Ishikawa (cell line): ENCODE measurements at regions not wholly inside any gene's neighbourhood (a gene's known extent, or its start where the extent isn't known, plus 50 kb on each side); places are given as distances from the start of the nearest gene placed in this dataset.

Experiments used
- CEBPB ChIP-seq: IDR thresholded peaks from 2 replicates; pipeline ENCODE4 v1.6.1; 2012
- CREB1 ChIP-seq: IDR thresholded peaks from 2 replicates; pipeline ENCODE4 v1.6.1; 2012; ENCODE audit warnings: low read depth
- EGR1 ChIP-seq: IDR thresholded peaks from 2 replicates; pipeline ENCODE4 v1.6.1; 2012
- EP300 ChIP-seq: IDR thresholded peaks from 2 replicates; pipeline ENCODE4 v1.6.1; 2012; ENCODE audit warnings: borderline replicate concordance
- FOXM1 ChIP-seq: IDR thresholded peaks from 2 replicates; pipeline ENCODE4 v1.6.1; 2012; ENCODE audit warnings: low read depth, borderline replicate concordance
- MAX ChIP-seq: IDR thresholded peaks from 2 replicates; pipeline ENCODE4 v1.6.1; 2012
- NFIC ChIP-seq: IDR thresholded peaks from 2 replicates; pipeline ENCODE4 v1.6.1; 2012
- RAD21 ChIP-seq: IDR thresholded peaks from 2 replicates; pipeline ENCODE4 v1.6.1; 2012; ENCODE audit warnings: low read depth
- REST ChIP-seq: IDR thresholded peaks from 2 replicates; pipeline ENCODE4 v1.6.1; 2012; ENCODE audit warnings: low read depth, mild to moderate bottlenecking
- TAF1 ChIP-seq: IDR thresholded peaks from 2 replicates; pipeline ENCODE4 v1.6.1; 2012; ENCODE audit warnings: low read depth, mild to moderate bottlenecking
- TCF12 ChIP-seq: IDR thresholded peaks from 2 replicates; pipeline ENCODE4 v1.6.1; 2012; ENCODE audit warnings: low read depth
- TEAD4 ChIP-seq: IDR thresholded peaks from 2 replicates; pipeline ENCODE4 v1.6.1; 2012
- USF1 ChIP-seq: IDR thresholded peaks from 2 replicates; pipeline ENCODE4 v1.6.1; 2012
- YY1 ChIP-seq: IDR thresholded peaks from 2 replicates; pipeline ENCODE4 v1.6.1; 2012; ENCODE audit warnings: low read depth
- ZBTB7A ChIP-seq: IDR thresholded peaks from 2 replicates; pipeline ENCODE4 v1.6.1; 2012; ENCODE audit warnings: low read depth

GRCh38 chr12:21054334-21054733 lies 76.7 kb upstream of the SLCO1B1 start:
- no peak for TF ChIP-seq YY1
- no peak for TF ChIP-seq RAD21
- TF ChIP-seq REST, result no peak
- TF ChIP-seq FOXM1, result no peak
- no peak for TF ChIP-seq NFIC
- TF ChIP-seq MAX, result no peak
- no peak for TF ChIP-seq CREB1
- no peak for TF ChIP-seq USF1

- TF ChIP-seq CREB1 (no peak), RAD21 (peak; percentile 45), EGR1 (no peak)
Observed at GRCh38 chr12:21065845-21066244, 65.1 kb upstream of the SLCO1B1 start.

GRCh38 chr12:21073129-21073528 lies 57.9 kb upstream of the SLCO1B1 start:
- TF ChIP-seq TEAD4, result no peak
- TF ChIP-seq MAX, result no peak
- no peak for TF ChIP-seq YY1
- TF ChIP-seq NFIC, result no peak
- TF ChIP-seq USF1, result no peak
- no peak for TF ChIP-seq ZBTB7A
- TF ChIP-seq EGR1, result no peak
- TF ChIP-seq EP300, result no peak
- no peak for TF ChIP-seq TAF1

GRCh38 chr12:21073822-21074460 lies 57.1 kb upstream of the SLCO1B1 start:
- TF ChIP-seq TAF1 (no peak), NFIC (no peak), ZBTB7A (no peak), EGR1 (no peak), YY1 (no peak), USF1 (no peak), FOXM1 (no peak), TEAD4 (no peak), CREB1 (no peak), MAX (no peak), EP300 (no peak), CEBPB (no peak), RAD21 (no peak), TCF12 (no peak), REST (no peak)
